HEK293 (cell line): ENCODE measurements at regions not wholly inside any gene's neighbourhood (a gene's known extent, or its start where the extent isn't known, plus 50 kb on each side); places are given as distances from the start of the nearest gene placed in this dataset.

Source experiments
- CTCF ChIA-PET: fragments of 350-600 bp; formaldehyde crosslinking; extraction: SDS; loops from one replicate; lab custom pipeline; 2021; ENCODE audit warnings: antibody characterized with exemption; lab: Yijun Ruan, JAX
- POLR2A ChIA-PET: fragments of 300-600 bp; formaldehyde crosslinking; extraction: SDS; loops from one replicate; lab custom pipeline; 2020; ENCODE audit warnings: antibody characterized with exemption, inconsistent platforms; lab: Yijun Ruan, JAX
- H3K27ac ChIP-seq: fragments of 200-500 bp; sonication (Bioruptor generic); 2 replicates; pipeline ENCODE4 v1.5.1; 2014; ENCODE audit warnings: low read depth, low read length, control low read depth, inconsistent platforms; ENCODE audit errors: extremely low read depth
- H3K36me3 ChIP-seq, 2 experiments: fragments of 200-500 bp in 1 of 2; sonication (Bioruptor generic) in 1 of 2; 1 replicate in 1 of 2; 2 replicates in 1 of 2; pipeline ENCODE4 v1.5.1; 2014 to 2017; ENCODE audit warnings: inconsistent platforms in 2 of 2, low read length in 2 of 2; ENCODE audit not compliant: control insufficient read depth in 2 of 2, insufficient read depth in 1 of 2
- H3K4me1 ChIP-seq: fragments of 200-500 bp; sonication (Bioruptor generic); 2 replicates; pipeline ENCODE4 v1.5.1; 2014; ENCODE audit warnings: mild to moderate bottlenecking, low read length, inconsistent platforms; ENCODE audit not compliant: control insufficient read depth, insufficient read depth
- H3K4me3 ChIP-seq: 2 replicates; pipeline ENCODE4 v1.5.1; 2011; ENCODE audit warnings: low read depth, mild to moderate bottlenecking, control low read depth, low read length, moderate library complexity
- H3K9me3 ChIP-seq: fragments of 200-500 bp; sonication (Bioruptor generic); 2 replicates; pipeline ENCODE4 v1.5.1; 2014; ENCODE audit warnings: low read depth, low read length, inconsistent platforms; ENCODE audit not compliant: control insufficient read depth, insufficient read depth
- PRDM4 ChIP-seq: fragments of 450-650 bp; formaldehyde crosslinking; IDR thresholded peaks from 2 replicates; pipeline ENCODE4 v1.5.1; 2017; ENCODE audit warnings: missing biosample characterization, missing genetic modification characterization
- REPIN1 ChIP-seq: fragments of 450-650 bp; formaldehyde crosslinking; IDR thresholded peaks from 2 replicates; pipeline ENCODE4 v1.5.1; 2017; ENCODE audit warnings: missing biosample characterization, missing genetic modification characterization, low read depth
- REST ChIP-seq: fragments of 450-650 bp; formaldehyde crosslinking; IDR thresholded peaks from 2 replicates; pipeline ENCODE4 v1.5.1; 2016; ENCODE audit warnings: missing biosample characterization, missing genetic modification characterization
- SP3 ChIP-seq: fragments of 450-650 bp; formaldehyde crosslinking; IDR thresholded peaks from 2 replicates; pipeline ENCODE4 v1.5.1; 2016; ENCODE audit warnings: missing biosample characterization, missing genetic modification characterization
- ZFP69B ChIP-seq: fragments of 450-650 bp; formaldehyde crosslinking; IDR thresholded peaks from 2 replicates; pipeline ENCODE4 v1.5.1; 2016; ENCODE audit warnings: missing biosample characterization, missing genetic modification characterization
- ZIC2 ChIP-seq: fragments of 450-650 bp; formaldehyde crosslinking; IDR thresholded peaks from 2 replicates; pipeline ENCODE4 v1.5.1; 2016; ENCODE audit warnings: missing biosample characterization, missing genetic modification characterization
- ZNF157 ChIP-seq: fragments of 450-650 bp; formaldehyde crosslinking; IDR thresholded peaks from 2 replicates; pipeline ENCODE4 v1.5.1; 2016; ENCODE audit warnings: missing biosample characterization, missing genetic modification characterization
- ZNF174 ChIP-seq: fragments of 450-650 bp; formaldehyde crosslinking; IDR thresholded peaks from 2 replicates; pipeline ENCODE4 v1.5.0; 2017; ENCODE audit warnings: missing biosample characterization, mild to moderate bottlenecking, missing genetic modification characterization
- ZNF2 ChIP-seq: fragments of 450-650 bp; formaldehyde crosslinking; IDR thresholded peaks from 2 replicates; pipeline ENCODE4 v1.5.1; 2016; ENCODE audit warnings: missing biosample characterization, missing genetic modification characterization
- ZNF292 ChIP-seq: fragments of 450-650 bp; formaldehyde crosslinking; IDR thresholded peaks from 2 replicates; pipeline ENCODE4 v1.5.1; 2016; ENCODE audit warnings: low read depth, missing biosample characterization, missing genetic modification characterization, borderline replicate concordance
- ZNF324 ChIP-seq: fragments of 450-650 bp; formaldehyde crosslinking; IDR thresholded peaks from 2 replicates; pipeline ENCODE4 v1.5.1; 2016; ENCODE audit warnings: missing biosample characterization, missing genetic modification characterization
- ZNF488 ChIP-seq: fragments of 450-650 bp; formaldehyde crosslinking; IDR thresholded peaks from 2 replicates; pipeline ENCODE4 v1.5.1; 2016; ENCODE audit warnings: missing biosample characterization, missing genetic modification characterization
- ZNF513 ChIP-seq: fragments of 450-650 bp; IDR thresholded peaks from 2 replicates; pipeline ENCODE4 v1.5.1; 2018; ENCODE audit warnings: missing biosample characterization, missing genetic modification characterization
- ZNF514 ChIP-seq: fragments of 450-650 bp; formaldehyde crosslinking; IDR thresholded peaks from 2 replicates; pipeline ENCODE4 v1.5.1; 2016; ENCODE audit warnings: missing biosample characterization, missing genetic modification characterization
- ZNF544 ChIP-seq: fragments of 450-650 bp; formaldehyde crosslinking; IDR thresholded peaks from 2 replicates; pipeline ENCODE4 v1.5.0; 2017; ENCODE audit warnings: missing biosample characterization, missing genetic modification characterization
- ZNF645 ChIP-seq: fragments of 450-650 bp; formaldehyde crosslinking; IDR thresholded peaks from 2 replicates; pipeline ENCODE4; 2016; ENCODE audit warnings: missing biosample characterization, missing genetic modification characterization
- ZNF654 ChIP-seq: fragments of 450-650 bp; formaldehyde crosslinking; IDR thresholded peaks from 2 replicates; pipeline ENCODE4 v1.5.1; 2016; ENCODE audit warnings: low read depth, missing biosample characterization, missing genetic modification characterization

- H3K9me3 ChIP-seq: no peaks in the 10 kb centered on the region
- CTCF ChIA-PET: interaction anchor here (1.0 kb wide), 1 partner anchor 69 kb away, joined by 3 read pairs; no protein-coding TSS in a partner anchor
- POLR2A ChIA-PET: no interaction called here
- TF ChIP-seq REST (tag by site-specific recombination): no peak
- no peak for TF ChIP-seq SP3 (tag by site-specific recombination)
- no peak for TF ChIP-seq ZNF2 (tag by site-specific recombination)
- no peak for TF ChIP-seq ZNF514 (tag by site-specific recombination)
- TF ChIP-seq ZFP69B: no peak
- TF ChIP-seq ZNF513 (tag by site-specific recombination): no peak
- no peak for TF ChIP-seq ZNF544 (tag by site-specific recombination)
- H3K36me3 ChIP-seq: no peaks in the 10 kb centered on the region
- no peak overlapping the region for H3K4me3 ChIP-seq
- H3K27ac ChIP-seq: no peak overlapping the region
- H3K4me1 ChIP-seq: no peaks in the 10 kb centered on the region
Observed at GRCh38 chr5:71948206-71948605, 159.1 kb upstream of the MAP1B start.

- CTCF ChIA-PET: no interaction called here
- no peak overlapping the region for H3K4me3 ChIP-seq
- POLR2A ChIA-PET: no interaction called here
Observed at GRCh38 chr5:71949772-71950171, 157.5 kb upstream of the MAP1B start.

GRCh38 chr5:71953866-71954265 is 153.4 kb upstream of the MAP1B start:
- Histone ChIP-seq H3K4me1 (0 out of 2 replicates have a peak, but pooled peaks cover 2% of the 10 kb centered on the region), H3K36me3 (no peaks in the 10 kb centered on the region), H3K27ac (no peak overlapping the region), H3K9me3 (no peaks in the 10 kb centered on the region), H3K4me3 (no peak overlapping the region)
- ChIA-PET POLR2A (interaction anchor here (0.6 kb wide), 1 partner anchor 110 kb away, joined by 4 read pairs; no protein-coding TSS in a partner anchor), CTCF (no interaction called here)
- TF ChIP-seq SP3 (tag by site-specific recombination) (no peak), ZNF324 (tag by site-specific recombination) (no peak), ZNF645 (tag by site-specific recombination) (no peak), ZNF174 (tag by site-specific recombination) (no peak), REPIN1 (tag by site-specific recombination) (no peak), ZNF157 (tag by site-specific recombination) (no peak), ZIC2 (tag by site-specific recombination) (no peak), ZNF292 (tag by site-specific recombination) (no peak), PRDM4 (tag by site-specific recombination) (no peak), ZNF654 (tag by site-specific recombination) (no peak), ZNF513 (tag by site-specific recombination) (no peak)

More at GRCh38 chr5:71949772-71950171, 157.5 kb upstream of the MAP1B start:
- TF ChIP-seq ZNF488 (tag by site-specific recombination): no peak
- Histone ChIP-seq H3K27ac (no peak overlapping the region), H3K36me3 (no peaks in the 10 kb centered on the region), H3K9me3 (no peaks in the 10 kb centered on the region), H3K4me1 (no peaks in the 10 kb centered on the region)
